HG03159 (cell line): ENCODE measurements at regions not wholly inside any gene's neighbourhood (a gene's known extent, or its start where the extent isn't known, plus 50 kb on each side); places are given as distances from the start of the nearest gene placed in this dataset.

Experiments
- ATAC-seq: cut with Tn5 transposase; IDR thresholded peaks from one replicate; pipeline ENCODE4 v1.9.1; 2021; ENCODE audit warnings: mild to moderate bottlenecking, moderate library complexity; ENCODE audit not compliant: unreplicated experiment

DNA sequence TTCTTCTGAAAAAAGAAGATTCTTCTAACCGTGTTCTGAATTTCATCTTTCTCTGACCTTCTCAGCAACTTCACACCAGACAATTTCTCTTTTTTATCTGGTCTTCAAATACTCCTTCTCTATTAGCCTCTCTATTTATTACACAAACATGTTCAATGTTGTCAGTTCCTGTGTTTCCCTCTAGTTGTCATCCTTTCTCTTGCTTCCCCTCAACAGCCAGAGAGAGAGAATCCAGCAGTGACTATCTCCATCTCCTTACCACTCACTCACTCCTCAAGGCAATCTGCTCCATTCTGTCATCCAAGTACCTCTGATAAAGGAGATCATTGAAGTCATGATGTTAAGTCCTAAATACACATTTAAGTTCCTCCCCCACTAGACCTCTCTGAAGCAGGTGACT is 491.9 kb upstream of the CHAC2 start:
- no peak for ATAC-seq

DNA sequence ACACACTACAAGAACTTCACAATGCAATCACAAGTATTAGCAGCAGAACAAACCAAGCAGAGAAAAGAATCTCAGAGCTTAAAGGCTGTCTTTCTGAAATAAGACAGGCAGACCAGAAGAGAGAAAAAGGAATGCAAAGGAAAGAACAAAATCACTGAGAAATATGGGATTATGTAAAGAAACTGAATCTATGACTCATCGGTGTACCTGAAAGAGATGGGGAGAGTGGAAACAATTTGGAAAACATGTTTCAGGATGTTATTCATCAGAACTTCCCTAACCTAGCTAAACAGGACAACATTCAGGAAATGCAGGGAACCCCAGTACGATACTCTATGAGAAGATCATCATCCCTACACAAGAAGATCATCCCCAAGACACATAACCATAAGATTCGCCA is 499.0 kb upstream of the CHAC2 start:
- no peak for ATAC-seq

DNA sequence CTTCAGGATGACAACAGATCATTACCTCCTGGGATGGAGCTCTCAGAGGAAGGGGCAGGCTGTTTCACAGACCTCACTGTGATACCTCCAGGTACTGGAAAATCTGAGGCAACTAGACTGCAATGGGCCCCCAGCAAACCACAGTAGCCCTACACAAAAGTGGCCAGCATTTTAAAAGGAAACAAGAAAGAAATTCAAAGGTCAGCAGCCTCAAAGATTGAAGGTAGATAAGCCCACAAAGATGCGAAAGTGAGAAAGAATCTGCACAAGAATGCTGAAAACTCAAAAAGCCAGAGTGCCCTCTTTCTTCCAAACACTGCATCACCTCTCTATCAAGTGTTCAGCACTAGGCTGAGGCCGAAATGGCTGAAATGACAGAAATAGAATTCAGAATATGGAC is 499.5 kb upstream of the CHAC2 start:
- no peak for ATAC-seq

DNA sequence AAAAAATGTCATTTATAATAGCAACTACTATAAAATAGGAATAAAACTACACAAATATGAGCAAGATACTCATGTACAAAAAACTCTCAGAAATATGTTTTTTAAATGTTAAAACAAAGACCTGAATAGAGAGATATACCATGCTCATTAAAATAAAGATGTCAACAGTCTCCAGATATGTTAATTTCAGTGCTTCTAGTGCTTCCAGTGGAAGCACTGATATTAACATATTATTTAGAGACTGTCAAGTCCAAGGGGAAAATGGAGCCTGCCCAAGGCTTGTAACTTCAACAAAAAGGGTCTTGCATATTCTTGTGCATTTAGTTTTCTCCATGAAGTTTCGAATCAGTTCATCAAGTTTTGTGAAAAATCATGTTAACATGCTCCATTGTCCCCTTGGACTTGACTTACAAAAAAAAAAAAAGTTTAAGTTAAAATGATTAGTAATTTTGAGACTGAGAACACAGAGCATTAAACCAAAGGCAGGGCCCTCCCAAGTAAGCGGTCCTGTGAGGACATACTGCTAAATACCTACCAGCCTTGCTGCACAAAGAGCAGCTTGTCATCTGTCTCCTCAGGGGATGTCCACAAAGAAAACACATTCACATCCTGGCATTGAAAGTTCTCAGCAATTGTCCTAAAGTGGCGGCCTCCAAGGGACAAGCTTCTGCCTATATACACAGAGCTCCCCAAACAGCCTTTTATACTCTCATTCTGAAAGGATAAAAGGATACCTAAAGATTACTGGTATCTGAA is 501.9 kb upstream of the CHAC2 start:
- ATAC-seq = no peak

DNA sequence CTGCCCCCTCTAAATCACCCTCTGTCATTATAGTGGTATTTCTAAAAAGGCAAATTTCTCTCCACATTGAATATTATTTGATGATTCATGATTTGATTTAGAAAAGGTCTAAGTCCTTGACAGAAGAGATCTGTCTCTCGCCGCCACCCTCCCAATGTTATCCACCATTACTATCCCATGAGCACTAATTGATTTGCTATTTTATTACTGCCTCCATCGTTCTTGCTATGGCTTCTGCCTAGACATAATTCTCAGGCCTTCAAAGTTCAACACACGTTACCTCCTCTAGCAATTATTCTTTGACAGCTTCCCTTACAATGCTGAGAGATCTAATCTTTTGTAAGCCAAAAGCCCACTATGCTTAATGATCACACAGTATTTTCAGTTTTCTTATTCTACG is 507.0 kb upstream of the CHAC2 start:
- ATAC-seq = no peak

DNA sequence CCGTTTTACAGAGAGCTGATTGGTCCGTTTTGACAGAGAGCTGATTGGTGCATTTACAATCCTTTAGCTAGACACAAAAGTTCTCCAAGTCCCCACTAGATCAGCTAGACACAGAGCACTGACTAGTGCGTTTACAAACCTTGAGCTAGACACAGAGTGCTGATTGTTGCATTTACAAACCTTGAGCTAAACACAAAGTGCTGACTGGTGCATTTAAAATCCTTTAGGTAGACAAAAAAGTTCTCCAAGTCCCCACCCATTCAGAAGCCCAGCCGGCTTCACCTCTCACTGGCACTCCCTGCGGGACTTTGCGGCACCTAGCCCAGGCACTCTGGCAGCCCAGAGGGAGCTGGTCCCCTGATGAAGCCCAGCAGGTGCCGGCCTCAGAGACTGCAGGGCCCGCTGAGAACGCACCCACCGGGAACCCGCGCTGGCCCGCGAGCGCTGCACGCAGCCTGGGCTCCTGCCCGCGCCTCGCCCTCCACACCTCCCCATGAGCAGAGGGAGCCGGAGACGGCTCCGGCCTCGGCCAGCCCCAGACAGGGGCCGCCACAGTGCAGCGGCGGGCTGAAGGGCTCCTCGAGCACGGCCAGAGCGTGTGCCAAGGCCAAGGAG is 508.1 kb upstream of the CHAC2 start:
- no peak for ATAC-seq

DNA sequence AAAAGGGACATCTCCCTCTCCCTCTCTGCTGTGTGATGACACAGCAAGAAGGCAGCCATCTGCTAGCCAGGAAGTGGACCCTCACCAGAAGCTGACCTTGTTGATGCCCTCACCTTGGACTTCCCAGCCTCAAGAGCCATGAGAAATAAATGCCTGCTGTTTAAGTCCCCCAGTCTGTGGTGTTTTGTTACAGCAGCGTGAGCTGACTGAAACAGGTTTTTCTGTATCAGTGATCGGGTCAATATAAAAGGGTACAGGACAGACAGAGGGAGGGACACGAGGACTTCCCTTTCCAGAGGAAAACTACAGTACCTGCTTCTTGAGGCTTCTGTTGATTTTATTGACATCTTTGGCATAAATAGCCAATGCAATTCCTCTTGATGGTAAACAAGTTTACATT is 510.3 kb upstream of the CHAC2 start:
- ATAC-seq = no peak

DNA sequence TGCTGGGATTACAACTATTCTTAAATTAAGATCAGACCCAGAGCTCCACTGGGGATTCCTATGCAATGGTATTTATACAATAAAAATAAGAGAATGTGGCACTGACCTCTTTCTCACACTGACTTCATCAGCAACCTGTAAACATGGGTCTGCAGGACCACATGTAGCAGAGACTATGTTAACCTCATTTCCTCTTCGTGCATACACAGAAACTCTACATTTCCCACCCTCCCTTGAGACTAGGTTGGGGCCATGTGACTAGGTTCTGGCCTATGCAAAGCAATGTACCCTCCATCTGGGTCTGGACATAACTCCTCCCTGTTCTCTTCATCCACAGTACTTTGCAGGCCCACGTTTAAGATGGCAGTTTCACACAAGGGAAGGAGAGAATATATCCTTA is 514.4 kb upstream of the CHAC2 start:
- no peak for ATAC-seq

DNA sequence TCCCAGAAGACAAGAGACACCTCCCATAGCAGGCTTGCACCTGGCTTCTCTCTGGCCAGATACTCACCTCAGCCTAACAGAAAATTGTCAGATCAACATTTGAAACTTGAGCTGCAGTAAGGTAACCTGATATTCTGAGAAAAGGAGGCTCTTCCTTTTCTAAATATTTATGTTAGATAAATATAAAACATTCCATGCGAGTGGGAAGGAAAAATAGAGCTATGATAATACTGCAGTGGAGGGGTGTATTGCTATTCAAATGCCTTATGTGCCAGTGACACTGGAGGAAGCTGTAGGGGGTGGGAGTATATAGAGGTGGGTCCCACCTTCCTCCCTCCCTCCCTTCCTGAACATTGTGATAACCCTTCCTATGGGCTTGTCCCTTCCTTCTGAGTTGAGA is 515.5 kb upstream of the CHAC2 start:
- ATAC-seq = no peak

DNA sequence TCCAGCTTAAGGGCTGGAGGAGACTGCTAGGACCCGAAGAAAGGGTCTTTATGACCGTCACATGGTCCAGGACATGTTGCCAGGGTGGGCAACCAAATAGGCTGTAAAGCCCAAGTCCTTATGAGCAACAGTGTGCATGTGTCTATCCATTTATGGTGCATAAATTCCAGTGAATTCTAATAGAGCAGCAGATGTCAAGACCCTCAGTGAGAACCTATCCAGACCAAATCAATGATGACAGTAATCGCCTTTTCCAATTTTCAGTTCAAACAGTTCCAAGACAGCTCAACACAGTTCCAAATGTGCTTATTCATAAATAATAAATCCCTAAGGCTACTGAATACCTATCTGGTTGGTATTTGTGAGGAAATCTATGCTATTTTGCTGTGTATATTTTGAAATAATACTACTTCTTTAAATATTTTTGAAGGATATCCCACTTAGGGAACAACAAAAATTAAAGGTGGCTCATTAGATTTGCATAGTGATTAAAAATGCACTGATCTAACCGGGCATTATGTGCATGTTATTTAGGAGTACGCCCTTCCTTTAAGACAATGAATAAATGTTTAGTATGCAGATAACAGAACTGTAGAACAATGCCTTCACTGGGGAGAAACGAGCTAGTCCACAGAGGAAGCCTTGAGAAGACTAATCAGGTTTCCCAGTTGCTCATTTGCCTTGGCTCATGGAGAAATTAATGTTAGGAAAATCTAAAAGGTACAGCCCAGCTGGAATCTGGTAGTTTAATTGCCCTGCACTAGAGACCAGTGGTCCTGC is 519.5 kb upstream of the CHAC2 start:
- ATAC-seq = no peak

DNA sequence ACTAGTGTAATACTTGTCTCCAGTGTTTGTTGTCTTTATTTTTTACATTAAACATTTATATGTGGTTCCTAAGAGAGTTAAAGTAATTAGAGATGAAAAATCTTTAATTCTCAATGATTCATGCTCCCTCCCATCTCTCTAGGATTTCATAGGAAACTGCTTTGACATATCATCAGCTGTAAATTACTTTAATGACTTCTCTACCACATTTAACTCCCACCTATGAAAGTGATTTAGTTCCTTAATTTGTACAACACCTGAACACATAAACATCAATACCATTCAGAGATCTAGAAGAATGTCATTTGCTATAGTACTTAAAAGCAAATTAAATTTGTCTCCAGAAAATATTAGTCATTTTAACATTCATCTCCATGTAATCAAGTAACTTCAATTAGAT is 524.2 kb upstream of the CHAC2 start:
- no peak for ATAC-seq

DNA sequence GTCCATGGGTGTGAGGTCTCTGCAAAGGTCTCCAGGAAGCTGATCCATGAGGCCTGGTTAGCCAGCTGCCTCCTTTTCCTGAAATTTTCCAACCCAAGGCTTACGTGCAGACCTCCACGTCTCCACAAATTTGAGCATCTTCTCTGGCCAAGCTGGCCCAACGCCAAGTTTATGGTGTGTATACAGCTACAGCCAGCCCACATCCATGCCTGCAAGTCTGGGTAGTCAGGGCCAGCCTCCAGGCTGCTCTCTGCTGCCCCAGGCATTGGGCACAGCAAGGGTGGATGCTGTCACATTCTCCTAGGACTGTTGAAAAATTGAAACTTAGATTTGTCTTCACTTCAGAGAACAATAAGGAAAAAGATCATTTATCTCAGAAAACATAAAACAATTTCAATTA is 525.5 kb upstream of the CHAC2 start:
- ATAC-seq = no peak

DNA sequence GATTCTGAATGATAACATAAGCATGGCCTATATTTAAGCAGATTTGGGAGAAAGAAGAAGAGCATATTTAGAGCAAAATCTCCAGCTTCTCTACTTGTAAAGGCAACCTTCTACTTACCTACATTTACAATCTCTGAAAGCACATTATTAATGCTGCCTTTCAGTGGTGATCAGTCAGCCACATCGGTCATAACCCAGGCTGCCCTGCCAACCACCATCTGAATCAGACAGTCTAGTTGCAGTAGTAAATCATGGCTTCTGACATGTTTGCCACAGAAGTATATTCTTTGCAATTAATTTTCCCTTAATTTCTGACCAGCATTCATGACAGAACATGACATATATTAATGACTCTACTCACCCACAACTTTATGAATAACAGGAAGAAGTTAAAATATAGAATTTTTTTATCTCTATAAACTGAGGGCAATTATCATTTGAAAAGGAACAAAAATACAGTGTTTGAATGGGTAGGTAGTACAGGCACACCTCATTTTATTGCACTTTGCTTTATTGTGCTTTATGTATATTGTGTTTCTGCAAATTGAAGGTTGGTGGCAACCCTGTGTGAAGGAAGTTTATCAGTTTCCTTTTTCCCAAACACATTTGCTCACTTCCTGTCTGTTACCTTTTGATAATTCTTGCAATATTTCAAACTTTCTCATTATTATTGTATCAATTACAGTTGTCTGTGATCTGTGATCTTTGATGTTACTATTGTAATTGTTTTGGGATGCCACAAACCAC is 531.6 kb upstream of the CHAC2 start:
- ATAC-seq = no peak

DNA sequence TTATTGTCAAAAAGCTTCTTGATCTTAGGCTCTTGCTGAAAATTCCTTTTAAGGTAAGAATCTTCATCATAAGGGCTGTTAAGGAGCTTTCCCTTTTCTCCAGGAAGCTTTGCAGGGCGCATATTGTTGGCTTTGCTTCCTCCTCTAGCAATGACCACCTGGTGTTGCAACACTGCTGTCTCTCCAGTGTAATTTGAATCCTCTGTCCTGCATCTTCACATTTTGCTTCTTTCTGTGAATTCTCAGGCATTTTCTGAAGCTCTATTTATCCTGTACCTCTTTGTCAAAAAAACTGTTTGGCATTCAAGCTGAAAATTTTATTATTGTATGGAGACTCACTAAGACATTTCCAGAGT is 533.1 kb upstream of the CHAC2 start:
- no peak for ATAC-seq

DNA sequence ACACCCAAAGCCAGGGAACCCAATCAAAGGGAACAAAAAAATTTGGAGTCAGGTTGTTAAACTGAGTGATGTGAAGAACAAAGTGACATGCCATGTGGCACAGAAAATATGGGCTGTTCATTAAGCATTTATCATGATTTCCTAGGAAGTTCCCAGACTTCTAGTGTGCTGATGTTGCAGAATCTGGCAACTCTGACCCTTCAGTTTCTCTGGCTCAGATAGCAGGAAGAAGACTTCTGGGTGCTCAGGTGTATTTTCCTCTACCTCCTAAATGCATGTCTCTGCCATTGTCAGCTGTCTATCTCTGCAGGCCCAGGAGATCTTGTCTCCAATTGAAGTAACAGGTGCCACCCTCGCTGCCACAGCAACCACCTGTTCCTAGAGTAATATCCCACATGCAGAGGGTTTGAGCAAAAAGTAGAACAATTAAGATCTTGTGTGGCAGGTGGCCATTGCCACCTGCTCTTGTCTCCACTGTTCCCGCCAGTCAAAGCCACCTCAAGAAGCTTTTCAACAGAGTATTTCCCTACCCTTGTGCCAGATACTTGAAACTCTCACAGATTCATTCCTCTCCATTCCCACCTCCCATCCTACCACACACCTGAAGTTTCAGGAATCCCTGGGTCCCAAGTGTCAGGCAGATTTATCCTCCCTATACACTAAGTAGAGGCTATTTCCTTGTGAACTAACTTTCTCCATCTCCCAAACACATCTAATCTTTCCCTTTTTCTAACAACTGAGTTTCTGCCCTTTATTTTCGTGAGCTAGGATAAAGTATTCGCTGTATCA is 533.7 kb upstream of the CHAC2 start:
- ATAC-seq = no peak

DNA sequence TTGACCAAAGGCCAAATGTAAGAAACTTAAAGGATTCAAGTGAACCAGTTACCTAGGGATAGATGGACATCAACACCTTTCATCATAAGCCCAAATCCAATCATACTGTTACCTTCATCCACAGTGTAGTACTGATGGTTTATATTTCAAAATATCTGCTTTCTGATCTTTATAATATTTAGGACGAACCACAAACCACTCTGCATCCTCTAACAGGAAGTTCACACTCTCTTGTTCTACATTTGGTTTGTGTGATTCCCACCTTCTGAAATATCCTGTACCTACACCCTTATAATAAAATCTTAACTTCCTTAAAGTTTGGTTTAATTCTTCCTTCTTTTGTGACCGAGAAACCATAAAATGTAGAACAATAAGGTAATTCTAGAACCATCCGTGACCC is 535.7 kb upstream of the CHAC2 start:
- ATAC-seq = no peak

DNA sequence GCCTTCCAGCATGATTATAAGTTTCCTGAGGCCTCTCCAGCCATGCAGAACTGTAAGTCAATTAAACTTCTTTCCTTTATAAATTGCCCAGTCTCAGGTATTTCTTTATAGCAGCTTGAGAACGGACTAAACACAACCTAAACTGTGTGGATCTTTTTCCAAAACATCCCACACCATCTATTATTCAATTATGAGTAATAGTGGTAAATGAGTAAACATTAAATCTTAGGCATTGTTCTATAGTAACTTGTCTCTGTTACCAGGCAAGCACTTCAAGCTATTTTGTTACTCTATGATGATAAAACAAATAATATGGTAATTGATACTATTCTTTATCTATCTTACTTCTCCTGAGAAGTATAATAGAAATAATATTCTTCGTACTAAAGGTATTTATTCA is 536.9 kb upstream of the CHAC2 start:
- no peak for ATAC-seq

DNA sequence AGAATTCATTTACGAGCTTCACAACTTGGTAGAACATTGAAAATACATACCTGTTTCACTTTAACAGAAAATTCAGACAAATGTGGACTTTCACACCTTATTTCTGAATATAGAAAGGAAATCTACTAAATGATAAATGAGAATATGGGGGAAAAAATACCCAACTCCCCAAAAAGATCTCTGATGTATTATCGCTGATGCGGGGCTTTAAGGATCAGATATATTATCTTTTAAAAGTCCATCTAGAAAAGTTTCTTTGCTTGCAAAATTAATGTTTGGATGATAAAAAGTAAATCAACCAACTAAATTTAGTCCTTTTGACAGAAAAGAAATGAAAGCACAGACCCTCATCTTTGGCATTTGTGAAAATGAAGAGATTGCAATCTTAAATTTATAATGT is 540.1 kb upstream of the CHAC2 start:
- no peak for ATAC-seq

DNA sequence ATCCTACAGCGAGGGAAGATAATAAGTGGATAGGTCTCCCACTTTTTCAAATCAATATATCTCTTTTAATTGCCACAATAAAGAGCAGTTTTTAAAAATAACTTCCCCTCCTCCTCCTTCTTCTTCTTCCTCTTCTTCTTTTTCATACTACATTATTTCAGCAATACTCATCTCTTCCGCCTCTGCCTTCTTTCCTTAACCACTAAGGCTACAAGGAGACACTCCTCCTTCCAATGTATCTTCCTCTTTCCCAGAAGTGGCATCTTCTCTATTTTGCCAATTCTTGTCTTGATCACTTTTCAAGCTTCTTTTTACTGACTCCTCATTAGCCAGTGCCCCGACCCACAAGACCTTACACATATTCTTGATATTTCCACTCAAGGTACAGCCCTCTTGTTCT is 546.6 kb upstream of the CHAC2 start:
- ATAC-seq = no peak

DNA sequence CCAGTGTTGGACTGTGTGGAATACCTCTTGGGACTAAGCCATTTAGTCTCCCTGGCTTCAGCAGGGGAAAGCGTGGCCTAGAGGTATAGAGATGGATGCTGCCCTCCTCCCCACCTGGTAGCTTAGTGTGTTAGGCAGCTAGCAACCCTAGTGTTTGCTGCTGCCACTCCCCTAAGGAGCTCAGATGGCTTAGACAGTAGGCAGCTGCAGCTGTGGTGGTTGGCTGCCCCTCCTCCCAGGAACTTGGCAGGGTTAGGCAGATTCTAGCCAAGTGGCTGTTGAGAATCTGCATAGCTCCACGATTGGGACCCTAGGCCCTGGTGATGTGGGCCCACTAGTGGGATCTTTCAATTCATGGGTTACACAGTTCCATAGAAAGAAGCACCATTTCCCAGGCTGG is 550.4 kb upstream of the CHAC2 start:
- ATAC-seq = no peak

DNA sequence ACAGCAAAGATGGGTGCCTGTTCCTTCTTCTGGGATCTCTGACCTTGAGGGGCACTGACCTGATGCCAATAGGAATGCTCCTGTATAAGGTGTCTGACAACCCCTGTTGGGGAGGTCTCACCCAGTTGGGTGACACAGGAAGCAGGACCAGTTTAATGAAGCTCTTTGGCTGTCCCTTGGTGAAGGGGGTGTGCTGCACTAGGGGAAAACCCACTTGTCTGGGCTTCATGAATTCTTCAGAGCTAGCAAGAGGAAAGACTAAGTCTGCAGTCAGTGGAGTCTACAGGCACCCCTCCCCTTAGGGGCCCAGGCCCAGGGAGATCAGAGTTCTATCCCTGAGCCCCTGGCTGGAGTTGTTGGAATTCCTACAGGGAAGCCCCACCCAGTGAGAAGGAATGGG is 550.8 kb upstream of the CHAC2 start:
- ATAC-seq = no peak
